Right renal cortex interstitium (tissue), 3 donors: ENCODE measurements at regions not wholly inside any gene's neighbourhood (a gene's known extent, or its start where the extent isn't known, plus 50 kb on each side); places are given as distances from the start of the nearest gene placed in this dataset.

Source experiments
- DNase-seq, 3 donors: peaks; one replicate each; pipeline ENCODE4 v3.0.0-alpha.2; 2013; ENCODE audit warnings: low read depth in 3 of 3, low spot score in 2 of 3

GRCh38 chr3:178459038-178459410, 77.2 kb upstream of the KCNMB2 start:
- no peak for DNase-seq

- no peak for DNase-seq
Measured at GRCh38 chr3:178465260-178466180, 70.7 kb upstream of the KCNMB2 start.

DNA sequence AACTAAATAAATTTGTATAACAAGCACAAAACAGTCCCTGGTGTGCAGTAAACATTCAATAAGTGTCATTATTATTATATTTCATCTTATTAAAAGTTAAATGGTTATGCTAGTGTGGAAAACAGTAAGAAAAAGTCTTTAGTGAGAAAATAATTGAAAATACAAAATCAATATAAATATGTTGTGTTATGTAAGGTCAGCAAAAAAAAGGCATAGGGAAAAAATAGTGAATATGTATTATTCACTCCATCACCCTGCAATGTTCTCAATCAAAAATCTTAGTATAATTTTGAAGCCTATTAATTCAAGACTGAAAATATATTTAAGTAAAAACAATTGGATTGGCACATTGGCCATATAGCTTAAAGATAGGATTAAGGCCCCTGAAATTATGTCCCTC, 63.3 kb upstream of the KCNMB2 start:
- no peak for DNase-seq

GRCh38 chr3:178474526-178474925, 61.7 kb upstream of the KCNMB2 start:
- no peak for DNase-seq

GRCh38 chr3:178475062-178475461, 61.2 kb upstream of the KCNMB2 start:
- no peak for DNase-seq

- DNase-seq = no peak
Measured at GRCh38 chr3:178476886-178477285, 59.4 kb upstream of the KCNMB2 start.

GRCh38 chr3:178479446-178479845, 56.8 kb upstream of the KCNMB2 start:
- no peak for DNase-seq

- no peak for DNase-seq
Measured at GRCh38 chr3:178479860-178480259, 56.4 kb upstream of the KCNMB2 start.

- DNase-seq = no peak
Measured at GRCh38 chr3:178480274-178480673, 56.0 kb upstream of the KCNMB2 start.

DNA sequence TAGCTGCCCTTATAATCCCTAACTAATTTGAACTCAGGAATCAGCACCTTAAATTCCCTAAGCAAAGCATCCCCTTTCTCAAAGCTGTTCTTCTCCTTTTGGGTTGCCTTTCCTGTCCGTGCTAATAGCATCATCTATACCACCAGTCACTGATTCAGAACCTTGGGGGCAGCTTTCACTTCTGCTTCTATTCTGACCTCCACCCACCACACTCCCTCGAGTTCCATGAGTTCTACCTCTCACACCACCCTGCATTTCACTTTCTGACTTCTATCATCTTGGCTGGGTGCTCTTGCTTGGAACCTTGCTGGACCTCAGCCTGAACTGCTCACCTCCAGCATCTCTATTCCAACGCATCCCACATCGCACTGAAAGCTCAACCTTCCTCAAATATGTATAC, 55.4 kb upstream of the KCNMB2 start:
- DNase-seq = no peak

DNA sequence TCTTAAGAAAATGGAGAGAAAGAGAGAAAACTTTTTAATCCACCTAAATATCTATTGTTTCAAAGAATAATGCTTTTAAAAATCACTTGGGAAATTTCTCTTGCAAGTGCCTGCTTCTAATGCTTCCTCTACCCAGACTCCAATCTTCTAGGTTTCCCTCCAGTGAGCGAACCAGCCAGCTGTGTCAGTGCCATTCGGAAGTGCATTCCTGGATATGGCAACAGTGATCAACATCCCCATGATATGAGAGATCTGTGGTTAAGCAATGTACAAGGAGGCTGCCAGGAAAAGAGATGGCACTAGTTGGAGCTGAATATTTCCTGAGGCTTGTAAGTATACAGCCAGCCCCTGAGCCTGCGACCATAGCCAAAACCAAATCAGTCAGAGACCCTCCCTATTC, 53.3 kb upstream of the KCNMB2 start:
- peak in 2 of 3 donors; percentile 17 to 43 for DNase-seq

GRCh38 chr3:178483704-178484103, 52.5 kb upstream of the KCNMB2 start:
- DNase-seq = no peak

- no peak for DNase-seq
Measured at GRCh38 chr3:178485756-178486155, 50.5 kb upstream of the KCNMB2 start.
